Activated T-cell treated with anti-CD3 and anti-CD28 coated beads for 1 hour (primary cell): ENCODE measurements at regions not wholly inside any gene's neighbourhood (a gene's known extent, or its start where the extent isn't known, plus 50 kb on each side); places are given as distances from the start of the nearest gene placed in this dataset.
"Not testable (repeated sequence)": the region's sequence is repeated elsewhere in the genome, so short reads cannot be mapped to it uniquely, and the experiment has no call there.

Source experiments
- DNase-seq: peaks from one replicate; pipeline ENCODE4 v3.0.0-alpha.2; 2020; ENCODE audit warnings: low read depth

GRCh38 chr4:138392751-138393308, 150.7 kb upstream of the SLC7A11 start:
- no peak for DNase-seq

GRCh38 chr4:138389976-138390685, 148.0 kb upstream of the SLC7A11 start:
- no peak for DNase-seq

- no peak for DNase-seq
Measured at GRCh38 chr4:138374947-138375346, 132.8 kb upstream of the SLC7A11 start.

DNA sequence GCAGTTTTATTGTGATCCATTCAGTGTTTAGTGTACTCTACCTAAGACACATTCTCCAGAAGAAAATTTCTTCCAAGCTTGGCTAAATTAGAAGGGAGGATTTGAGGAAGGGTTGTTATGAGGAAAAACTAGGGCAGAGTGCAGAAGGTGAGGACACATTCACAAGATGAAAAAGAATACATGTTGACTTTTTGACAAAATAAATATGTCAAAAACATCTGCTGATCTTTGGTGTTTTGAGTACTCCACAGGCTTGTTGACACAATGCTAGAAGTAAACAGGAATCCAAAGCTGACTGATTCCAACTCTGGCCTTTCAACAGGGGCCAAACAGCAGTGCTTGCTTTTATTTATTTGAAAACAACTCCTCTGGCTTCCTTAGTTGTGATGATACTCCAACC, 125.8 kb upstream of the SLC7A11 start:
- DNase-seq, result no peak

- DNase-seq, result not testable (repeated sequence)
Measured at GRCh38 chr4:138352446-138352845, 110.3 kb upstream of the SLC7A11 start.

DNA sequence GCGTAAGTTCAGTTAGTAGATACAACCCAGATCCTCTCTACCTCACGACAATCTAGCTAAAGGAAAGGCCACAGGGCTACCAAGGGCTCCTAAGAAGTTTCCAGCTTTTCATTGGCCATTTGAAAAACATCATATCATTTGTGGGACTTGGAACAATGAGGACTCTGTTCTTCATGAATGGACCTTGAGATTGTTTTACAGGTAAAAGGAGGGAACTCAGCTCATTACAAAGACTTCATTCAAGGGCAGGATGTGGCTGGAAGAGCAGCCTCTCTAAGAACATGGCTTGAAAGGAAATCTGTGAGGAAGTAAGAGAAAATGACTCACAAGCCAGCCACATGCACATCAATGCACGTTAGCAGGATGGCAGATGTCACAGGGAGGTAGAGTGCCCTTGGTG, 105.9 kb upstream of the SLC7A11 start:
- DNase-seq, result no peak

- no peak for DNase-seq
Measured at GRCh38 chr4:138347561-138347960, 105.4 kb upstream of the SLC7A11 start.

DNA sequence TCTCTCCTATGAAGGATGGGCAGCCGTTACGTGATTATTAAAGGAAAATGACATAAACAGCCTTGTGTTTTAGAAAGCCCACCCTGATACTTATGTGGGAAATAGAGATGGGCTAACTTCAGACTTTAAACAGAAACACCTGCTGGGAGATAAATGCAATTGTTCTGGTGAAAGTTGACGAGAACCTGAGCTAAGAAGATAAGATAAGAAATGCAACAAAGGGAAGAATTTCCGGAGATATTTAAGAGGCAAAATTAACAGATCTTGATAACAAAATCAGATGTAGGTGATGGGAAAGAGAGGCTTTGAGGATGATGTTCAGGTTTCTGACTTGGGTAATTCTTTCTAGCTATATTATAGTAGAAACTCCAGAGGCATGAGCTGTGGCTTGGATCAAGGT, 102.7 kb upstream of the SLC7A11 start:
- no peak for DNase-seq

DNA sequence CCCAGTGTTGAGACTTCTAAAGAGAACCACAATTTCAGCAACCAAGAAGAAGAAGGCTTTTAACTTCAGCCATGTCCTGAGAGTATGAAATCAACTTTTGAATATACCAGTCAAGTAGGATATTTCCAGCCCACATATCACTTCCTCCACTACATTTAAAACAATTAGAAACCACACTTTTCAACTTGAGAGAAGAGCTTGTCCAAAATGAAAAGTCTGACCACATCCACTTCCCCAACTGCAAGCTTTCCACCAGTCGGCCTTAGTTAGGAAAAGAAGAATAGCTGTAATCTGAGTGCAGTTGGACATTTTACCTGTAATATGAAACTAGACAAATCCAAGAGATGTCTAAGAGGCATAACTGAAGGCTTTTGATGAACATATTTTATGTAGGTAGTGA, 101.9 kb upstream of the SLC7A11 start:
- DNase-seq, result no peak

DNA sequence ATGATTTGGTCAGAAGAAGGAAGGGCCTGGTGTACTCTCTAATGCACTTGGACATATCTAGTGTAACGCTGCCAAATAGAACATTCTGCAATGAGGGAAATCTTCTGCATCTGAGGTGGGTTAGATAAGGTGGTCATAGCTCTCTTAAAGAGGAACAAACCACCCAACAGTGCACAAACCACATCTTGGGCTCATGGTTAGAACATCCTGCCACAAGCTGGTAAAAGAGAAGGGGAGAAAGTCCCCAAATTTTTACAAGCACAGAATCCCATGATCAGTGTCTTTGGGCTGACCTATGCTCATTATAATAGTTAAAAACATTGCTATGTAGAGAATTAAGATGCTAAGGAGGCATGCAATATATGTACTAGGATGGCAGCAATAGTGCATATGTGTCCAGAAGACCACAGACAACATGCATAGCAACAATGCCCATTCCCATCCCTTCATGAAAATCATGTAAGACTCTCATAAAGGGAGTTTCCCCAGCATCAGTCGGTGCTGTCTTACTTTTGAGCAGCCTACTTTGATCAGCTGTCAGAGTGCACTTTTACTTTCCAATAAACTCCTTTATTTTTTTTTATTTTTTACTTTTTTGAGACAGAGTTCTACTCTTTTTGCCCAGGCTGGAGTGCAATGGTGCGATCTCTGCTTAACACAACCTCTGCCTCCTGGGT, 99.7 kb upstream of the SLC7A11 start:
- DNase-seq, result no peak

DNA sequence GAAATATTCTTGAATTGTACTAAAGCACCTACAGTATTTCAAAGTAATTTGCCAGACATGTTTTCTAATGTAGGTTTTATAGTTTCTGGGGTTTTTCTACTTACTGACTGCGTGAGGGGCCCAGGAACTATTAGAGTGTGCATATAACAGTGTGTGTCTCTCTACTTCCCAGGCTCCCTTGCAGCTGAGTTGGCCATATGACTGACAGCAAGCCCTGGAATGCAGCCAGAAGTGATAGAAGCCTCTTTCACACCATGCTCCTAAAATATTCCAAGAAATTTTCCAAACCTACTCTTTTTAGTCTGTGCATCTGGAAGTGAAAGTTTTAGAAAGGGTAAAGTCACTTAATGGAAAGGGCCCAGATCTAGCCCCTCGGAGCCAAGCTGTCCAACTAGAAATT, 96.7 kb upstream of the SLC7A11 start:
- no peak for DNase-seq

- not testable (repeated sequence) for DNase-seq
Measured at GRCh38 chr4:138338222-138338621, 96.1 kb upstream of the SLC7A11 start.

- no peak for DNase-seq
Measured at GRCh38 chr4:138334346-138335016, 92.3 kb upstream of the SLC7A11 start.

DNA sequence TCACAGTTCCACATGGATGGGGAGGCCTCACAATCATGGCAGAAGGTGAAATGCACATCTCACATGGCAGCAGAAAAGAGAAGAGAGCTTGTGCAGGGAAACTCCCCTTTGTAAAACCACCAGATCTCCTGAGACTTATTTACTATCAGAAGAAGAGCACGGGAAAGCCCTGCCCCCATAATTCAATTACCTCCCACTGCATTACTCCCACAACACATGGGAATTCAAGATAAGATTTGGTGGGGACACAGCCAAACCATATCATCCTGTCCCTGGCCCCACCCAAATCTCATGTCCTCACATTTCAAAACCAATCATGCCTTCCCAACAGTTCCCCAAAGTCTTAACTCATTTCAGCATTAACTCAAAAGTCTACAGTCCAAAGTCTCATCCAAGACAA, 90.3 kb upstream of the SLC7A11 start:
- DNase-seq, result not testable (repeated sequence)

GRCh38 chr4:138330531-138330930, 88.4 kb upstream of the SLC7A11 start:
- no peak for DNase-seq

- DNase-seq, result no peak
Measured at GRCh38 chr4:138329506-138330070, 87.4 kb upstream of the SLC7A11 start.

DNA sequence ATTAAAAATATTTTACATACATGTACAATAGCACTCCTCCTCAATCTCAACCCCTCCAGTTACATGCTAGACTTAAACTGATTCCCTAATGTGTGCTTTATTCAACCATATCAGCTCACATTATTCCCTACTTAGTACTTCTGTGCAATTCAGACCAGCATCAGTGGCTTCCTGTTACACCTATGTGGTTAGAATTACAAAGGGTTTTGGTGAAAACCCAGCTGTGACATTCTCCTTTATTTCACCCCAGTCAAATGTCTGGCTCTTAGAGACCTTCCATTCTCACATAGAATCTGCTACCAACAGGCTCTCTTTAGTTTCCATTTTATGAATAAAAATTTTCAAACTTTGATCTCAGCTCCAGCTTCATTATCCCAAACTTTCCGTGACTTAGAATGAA, 85.2 kb upstream of the SLC7A11 start:
- DNase-seq, result no peak

DNA sequence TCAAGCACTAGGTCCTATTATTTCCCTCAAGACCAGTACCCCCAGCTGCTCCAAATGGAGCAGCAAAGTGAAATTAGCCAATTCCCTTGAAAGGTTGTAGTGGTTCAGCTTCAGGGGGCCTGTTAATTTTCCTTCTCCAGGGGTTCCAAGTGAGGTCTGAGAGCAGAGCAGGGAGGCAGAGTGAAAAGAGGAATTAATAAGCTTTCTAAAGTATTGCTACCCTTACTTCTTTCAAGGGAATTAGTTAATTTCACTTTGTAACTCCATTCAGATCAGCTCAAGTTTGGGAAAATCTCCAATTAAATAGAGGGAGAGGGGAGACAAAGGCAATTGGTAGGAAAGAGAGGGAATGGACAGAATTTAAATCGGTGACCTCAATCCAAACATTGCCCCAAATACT, 78.7 kb upstream of the SLC7A11 start:
- no peak for DNase-seq

DNA sequence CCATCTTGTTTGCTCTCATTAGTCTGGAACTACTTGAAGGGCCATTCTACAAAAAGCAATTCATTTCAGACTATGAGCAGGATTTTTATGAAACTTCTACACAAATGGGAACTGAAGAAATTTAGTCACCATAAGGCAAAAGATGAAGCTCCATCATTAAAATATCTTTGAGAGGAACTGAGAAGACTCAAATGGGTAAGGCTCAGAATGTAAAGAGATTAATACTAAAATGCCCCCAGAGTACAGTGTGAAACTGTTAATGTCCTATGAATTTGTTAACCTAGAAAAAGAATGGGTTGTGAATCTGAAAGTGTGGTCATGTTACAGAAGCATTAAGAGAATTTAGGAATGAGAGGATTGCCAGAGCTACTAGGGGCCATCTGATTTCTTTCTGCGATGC, 77.9 kb upstream of the SLC7A11 start:
- no peak for DNase-seq

GRCh38 chr4:138317175-138317748, 75.1 kb upstream of the SLC7A11 start:
- no peak for DNase-seq

- DNase-seq, result no peak
Measured at GRCh38 chr4:138312536-138312911, 70.4 kb upstream of the SLC7A11 start.

DNA sequence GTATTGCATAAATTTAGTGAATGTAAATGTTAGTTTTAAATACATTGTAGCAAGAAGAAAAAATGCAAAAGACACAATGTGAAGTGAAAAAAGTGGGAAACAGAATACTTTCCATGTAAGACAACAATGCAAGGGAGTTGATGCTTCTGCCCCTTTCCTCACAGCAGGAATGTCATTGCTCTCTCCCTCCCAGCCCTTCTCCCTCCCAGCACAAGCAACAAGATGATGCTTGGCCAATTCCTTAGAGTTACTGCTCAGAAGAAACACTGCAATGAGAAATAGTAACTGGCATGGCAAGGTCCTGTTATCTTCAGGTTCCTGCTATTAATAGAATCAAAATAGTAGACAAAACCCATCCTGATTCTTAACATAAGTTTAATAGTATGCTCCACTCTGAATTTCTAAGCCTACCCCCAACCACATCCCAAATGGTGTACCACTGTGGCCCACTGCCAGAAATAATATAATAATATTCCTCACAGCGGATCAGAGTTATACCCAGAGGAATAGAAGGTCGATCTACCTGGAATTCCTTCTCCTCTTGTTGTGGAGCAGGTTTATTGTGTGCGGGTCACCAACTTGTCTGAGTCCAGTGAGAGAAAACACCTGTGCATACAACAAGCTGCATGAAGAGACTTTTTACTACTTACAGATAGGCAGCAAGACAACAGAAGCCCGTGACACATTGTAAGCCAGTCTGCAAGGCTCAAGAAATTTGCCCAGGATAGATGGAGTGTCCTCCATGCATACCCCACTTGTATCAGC, 69.8 kb upstream of the SLC7A11 start:
- DNase-seq, result no peak
